Activated CD4-positive, alpha-beta T cell treated with anti-CD3 and anti-CD28 coated beads for 48 hours (primary cell): ENCODE measurements at regions not wholly inside any gene's neighbourhood (a gene's known extent, or its start where the extent isn't known, plus 50 kb on each side); places are given as distances from the start of the nearest gene placed in this dataset.

ENCODE experiments used
- DNase-seq: peaks from one replicate; pipeline ENCODE4 v3.0.0-alpha.2; 2020

- no peak for DNase-seq
Measured at GRCh38 chr5:2902742-2903297, 151.3 kb upstream of the IRX2 start.

- DNase-seq, result no peak
Measured at GRCh38 chr5:2902186-2902585, 150.7 kb upstream of the IRX2 start.

GRCh38 chr5:2901511-2901910 is 150.0 kb upstream of the IRX2 start:
- no peak for DNase-seq

DNA sequence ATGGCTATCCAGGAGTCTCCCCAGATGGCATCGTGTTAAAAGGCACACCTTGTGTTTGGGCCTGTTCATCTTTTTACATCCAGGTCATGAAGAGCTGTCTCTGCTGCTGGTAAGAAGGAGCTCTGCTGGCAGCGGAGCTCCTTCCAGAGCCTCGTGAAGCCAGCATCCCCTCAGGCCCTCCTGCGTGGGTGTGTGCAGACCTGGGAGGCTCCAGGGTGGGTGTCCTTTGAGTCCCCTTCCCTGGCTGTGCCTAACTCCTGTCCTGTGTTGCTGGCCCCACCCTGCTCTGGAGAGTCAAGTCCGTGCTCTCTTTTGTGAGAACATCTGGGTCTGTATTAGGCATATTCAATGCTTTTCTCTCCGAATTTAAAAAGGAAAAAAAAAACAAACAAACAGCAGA is 149.6 kb upstream of the IRX2 start:
- no peak for DNase-seq

- no peak for DNase-seq
Measured at GRCh38 chr5:2900360-2900759, 148.9 kb upstream of the IRX2 start.

GRCh38 chr5:2899311-2899710 is 147.8 kb upstream of the IRX2 start:
- DNase-seq, result no peak

DNA sequence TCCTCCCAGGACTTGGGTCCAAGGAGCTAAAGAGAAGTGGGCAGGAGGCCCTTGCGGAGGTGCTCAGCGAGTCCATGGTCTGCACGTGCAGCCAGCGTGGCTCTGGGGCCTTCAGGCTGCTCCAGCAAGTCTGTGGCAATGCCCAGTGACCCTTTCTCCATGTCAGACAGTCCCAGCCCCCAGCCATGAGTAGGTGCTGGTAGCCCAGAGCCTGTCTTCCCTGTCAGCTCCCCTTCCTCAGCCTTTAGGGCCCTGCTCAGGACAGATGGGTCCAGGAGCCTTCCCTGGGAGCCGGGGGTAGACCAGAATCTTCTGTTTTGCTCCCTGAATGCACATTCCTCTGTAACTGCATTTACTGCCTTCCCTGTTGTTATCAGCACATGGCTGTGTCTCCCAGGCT is 147.2 kb upstream of the IRX2 start:
- DNase-seq, result no peak

DNA sequence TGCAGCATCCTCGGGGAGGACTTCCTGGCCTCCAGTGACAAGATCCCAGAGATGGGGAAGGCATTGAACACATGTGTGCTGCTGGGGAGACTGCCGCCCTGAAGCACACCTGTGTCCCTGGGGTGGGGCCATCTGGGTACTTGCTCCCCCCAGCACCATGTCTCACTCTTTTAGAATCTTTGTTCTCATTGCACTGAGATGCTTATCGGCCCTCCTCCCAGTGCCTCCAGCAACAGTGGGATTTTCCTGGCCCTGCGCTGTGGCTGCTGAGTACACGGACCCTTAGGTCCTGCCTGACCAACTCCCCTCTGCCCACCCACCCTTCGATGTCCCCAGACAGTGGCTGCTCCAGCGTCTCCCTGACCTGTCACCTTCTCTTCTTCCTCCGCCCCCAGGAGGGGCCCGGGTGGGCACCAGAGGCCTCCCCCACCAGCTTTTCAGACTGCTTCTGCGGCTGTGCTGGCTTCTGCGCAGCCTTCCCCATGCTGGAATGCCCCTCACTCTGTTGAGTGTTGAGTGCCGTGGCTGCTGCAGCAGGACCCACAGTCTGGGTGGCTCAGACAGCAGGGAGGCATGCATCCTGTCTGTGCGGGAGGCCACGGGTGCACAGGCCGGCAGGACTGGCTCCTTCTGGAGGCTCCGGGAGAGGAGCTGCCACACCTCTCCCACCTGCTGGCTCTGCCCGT is 145.9 kb upstream of the IRX2 start:
- no peak for DNase-seq

DNA sequence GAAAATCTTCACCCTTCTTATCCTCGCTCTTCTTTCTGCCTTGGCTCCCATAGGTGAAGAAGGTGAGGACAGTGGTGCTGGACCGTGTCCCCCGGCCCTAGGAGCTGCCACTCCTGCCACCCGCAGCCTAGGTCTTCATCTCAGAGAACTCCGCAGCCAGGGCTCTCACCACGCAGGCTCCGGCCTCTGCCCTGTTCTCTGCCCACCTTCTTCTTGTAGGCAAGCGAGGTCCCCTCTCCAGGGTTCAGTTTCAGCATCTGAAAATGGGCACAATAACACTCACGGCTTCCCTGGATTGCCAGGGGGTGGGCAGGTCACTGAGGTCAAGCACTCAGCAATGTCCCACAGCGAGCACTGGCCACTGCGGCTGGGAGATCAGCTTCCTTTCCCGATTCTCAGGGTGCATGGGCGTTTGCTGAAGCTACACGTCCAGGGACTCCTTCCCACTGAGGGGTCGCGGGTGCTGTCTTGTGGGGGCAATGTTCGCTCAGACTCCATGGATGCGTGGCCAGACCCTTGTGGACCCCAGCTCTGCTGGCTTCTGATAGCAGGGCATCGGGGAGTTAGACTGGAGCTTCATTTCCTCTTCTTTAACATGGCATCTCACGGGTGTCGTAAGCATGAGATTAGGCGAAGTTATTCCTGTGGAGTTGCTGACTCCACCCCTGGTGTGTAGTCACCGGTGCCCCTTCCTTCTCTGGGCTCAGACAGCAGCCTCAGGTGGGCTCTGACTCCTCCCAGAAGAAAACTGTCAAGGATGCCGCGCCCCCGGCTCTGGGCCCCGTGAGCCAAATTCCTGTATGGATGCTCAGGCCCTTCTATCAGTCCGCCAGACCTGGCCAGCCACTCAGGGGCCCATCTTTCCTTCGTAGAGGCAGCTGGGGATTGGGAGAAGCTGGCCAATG is 145.1 kb upstream of the IRX2 start:
- no peak for DNase-seq

- no peak for DNase-seq
Measured at GRCh38 chr5:2895876-2896275, 144.4 kb upstream of the IRX2 start.

DNA sequence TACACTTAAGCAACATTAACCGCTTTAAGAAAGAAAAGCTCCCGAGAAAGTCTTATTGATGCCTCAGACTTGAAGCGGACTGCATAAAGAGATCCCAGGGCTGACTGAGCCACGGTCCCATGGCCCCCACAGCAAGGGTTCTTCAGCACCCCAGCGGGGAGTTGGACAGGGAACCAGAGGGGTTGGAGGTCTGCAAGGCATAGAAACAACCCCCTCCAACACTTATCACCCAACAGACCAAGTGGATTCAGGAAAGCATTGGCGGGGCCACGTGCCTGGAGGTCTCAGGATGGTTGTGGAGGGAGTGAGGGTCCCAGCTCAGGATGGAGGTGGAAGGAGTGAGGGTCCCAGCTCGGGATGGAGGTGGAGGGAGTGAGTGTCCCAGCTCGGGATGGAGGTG is 143.7 kb upstream of the IRX2 start:
- DNase-seq, result no peak

DNA sequence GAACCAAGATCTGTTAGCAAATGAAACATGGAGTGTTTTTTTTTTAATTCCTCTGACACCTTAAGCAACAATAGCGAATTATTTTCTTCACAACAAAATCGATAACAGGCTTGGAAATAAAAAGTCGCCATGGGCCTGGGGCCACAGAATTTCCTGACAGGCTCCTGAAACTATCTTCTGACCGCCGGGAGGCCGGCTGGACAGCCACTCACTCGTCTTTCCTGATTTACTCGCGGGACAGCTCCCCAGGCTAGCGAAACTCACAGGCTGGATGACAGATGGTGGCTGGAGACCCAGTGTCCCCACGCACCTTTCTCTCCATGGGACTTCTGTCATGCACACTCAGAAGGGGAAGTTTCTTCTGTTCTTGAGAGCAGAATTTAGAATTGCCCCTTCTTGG is 143.3 kb upstream of the IRX2 start:
- no peak for DNase-seq

DNA sequence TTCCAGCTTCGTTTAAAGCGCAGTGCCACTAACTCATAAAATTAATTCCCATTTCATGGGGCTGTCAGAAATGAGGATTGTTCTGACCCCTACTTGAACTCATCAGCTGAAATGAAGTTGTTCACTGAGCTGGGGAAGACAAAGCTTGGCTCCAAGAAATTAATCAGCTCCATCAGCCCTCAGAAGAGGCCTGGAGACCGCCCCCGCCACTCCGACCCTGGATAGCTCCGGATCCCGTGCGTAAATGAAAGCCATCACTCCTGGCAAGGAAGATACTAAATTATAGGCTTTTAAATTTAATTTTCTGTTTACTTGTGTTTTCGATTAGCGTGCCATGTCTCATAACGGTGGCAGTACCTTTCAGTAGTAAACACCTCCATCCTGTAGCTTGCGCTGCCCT is 142.8 kb upstream of the IRX2 start:
- no peak for DNase-seq

DNA sequence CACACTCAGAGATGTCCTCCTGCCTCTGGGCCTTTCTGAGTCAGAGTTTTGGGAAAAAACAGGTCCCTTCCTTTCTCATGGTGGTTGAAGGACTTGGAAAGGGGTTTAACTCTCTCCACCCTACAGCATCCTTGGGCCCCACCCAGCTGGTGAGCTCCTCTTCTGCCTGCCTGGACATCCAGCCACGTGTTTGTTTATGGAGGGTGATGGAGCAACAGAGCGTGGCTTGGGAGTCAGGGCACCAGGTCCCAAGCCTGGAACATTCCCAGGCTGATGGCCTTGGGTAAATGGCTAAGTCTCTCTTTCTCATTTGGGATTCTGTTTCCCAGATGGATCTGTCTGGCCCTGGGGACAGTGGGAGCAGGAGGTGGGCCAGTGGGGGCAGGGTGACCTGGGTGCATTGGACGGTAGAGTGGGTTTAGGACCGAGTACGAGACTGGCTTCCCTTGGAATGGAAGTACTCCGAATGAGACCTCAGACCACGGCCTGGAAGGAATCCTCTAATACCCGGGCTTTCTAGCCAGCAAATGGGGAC is 141.1 kb upstream of the IRX2 start:
- no peak for DNase-seq

DNA sequence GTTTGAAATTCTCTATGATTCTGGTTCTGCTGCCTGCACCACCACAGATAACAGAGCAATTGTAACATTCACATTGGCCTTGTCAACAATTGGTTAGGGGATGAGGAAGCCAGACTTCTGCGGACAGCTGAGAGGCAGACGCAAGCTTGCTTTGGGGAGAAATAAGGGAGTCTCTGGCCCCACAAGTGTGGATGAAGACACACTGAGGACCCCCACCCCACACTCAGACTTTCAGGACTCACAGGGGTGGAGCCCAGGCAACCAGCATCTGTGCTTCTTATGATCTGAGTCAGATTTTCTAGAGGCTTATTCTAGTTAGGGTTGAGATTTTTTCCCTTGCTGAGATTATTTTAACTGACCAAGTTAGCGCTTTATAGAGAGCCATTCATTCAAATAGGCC is 140.3 kb upstream of the IRX2 start:
- no peak for DNase-seq

GRCh38 chr5:2890011-2890410 is 138.5 kb upstream of the IRX2 start:
- DNase-seq, result no peak

DNA sequence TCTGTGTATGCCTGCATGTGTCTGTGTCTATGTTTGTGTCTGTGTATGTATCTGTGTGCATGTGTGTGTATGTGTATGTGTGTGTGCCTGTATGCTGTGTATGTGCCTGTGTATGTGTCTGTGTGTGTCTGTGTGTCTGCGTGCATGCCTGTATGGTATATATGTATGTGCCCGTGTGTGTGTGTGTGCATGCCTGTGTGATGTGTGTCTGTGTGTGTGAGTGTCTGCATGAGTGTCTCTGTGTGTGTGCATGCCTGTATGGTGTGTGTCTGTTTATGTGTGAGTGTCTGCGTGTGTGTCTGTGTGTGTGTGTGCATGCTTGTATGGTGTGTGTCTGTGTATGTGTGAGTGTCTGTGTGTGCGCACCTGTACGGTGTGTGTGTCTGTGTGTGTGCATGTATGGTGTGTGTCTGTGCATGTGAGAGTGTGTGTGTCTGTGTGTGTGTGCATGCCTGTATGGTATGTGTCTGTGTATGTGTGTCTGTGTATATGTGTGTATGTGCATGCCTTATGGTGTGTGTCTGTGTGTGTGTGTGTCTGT is 137.1 kb upstream of the IRX2 start:
- no peak for DNase-seq

DNA sequence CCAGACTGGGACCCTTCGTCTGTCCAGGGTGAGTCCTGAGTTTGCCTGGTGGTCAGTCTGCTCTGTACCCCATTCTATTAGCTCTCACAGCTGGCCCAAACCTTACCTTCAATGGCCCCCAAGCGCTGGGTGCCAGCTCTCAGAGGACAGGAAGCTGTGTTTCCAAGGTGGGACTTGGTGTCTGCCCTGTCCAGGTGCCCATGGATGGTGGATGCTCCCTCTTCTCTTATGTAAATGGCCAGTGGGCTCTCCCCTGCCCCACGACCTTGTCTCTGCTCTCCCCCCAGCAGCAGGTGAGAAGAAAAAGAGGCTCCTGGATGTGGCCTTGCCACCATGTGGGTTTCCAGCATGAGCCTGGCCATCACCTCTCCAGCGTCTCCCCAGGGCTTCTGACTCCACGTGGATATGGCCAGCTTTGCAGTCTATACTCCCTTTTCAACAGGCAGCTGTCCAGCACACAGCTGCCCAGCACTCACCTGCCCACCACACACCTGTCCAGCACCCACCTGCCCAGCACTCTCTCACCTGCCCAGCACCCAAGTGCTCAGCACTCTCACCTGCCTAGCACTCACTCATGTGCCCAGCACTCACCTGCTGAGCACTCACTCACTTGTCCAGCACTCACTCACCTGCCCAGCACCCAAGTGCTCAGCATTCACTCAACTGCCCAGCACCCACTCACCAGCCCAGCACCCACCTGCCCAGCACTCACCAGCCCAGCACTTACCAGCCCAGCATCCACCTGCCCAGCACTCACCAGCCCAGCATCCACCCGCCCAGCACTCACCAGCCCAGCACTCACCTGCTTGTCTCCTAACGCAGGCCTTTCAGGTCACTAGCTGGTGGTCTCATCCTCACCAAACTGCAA is 136.2 kb upstream of the IRX2 start:
- DNase-seq, result no peak

GRCh38 chr5:2886531-2886930 is 135.1 kb upstream of the IRX2 start:
- no peak for DNase-seq

DNA sequence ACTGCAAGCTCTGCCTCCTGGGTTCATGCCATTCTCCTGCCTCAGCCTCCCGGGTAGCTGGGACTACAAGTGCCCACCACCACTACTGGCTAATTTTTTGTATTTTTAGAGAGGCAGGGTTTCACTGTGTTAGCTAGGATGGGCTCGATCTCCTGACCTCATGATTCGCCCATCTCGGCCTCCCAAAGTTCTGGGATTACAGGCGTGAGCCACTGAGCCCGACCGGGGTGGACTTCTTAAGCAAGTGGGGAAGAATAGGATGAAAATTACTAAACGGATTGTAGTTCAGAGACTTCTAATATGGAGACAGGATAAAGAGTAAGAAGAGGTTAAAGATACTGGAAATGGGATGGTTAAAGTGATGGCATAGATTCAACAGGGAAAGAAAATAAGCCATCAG is 132.3 kb upstream of the IRX2 start:
- no peak for DNase-seq

GRCh38 chr5:2879701-2880100 is 128.2 kb upstream of the IRX2 start:
- DNase-seq, result no peak

DNA sequence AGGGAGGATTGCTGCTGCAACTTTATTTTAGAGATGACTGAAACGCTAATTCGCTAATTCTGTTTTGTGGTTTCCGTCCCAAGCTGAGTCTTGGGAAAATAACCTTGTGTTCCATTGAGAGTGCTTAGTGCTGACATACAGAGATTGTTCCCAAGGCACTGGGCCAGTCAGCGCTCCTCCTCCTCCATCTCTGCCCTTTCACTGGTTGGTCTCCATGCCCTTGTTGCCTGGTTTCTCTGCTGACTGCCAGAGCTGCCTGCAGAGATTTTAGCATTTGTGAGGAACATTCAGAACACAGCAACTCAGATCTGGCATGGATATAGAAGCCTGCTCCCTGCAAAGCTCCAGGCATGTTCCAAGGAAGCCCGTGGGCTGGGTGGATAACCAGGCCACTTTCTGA is 126.0 kb upstream of the IRX2 start:
- no peak for DNase-seq

DNA sequence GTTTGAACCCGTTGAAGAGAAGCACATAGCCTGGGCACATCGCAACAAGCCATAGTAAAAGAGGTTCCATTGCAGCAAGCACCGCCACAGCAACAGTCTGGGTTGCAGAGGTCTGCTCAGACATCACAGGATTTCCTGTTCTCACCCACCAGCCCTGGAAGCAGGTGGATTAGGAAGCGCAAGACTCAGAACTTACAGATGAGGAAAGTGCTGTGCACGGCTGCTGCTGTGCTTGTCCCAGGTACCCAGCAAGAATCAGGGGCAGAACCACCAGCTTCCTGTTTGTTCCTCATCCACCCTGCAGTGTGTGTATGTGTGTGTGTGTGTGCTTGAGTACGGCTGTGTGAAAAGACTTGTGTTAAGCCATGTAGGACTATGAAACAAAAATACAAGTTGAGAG is 124.7 kb upstream of the IRX2 start:
- DNase-seq, result no peak
